ENCODE measurements at regions not wholly inside any gene's neighbourhood (a gene's known extent, or its start where the extent isn't known, plus 50 kb on each side); places are given as distances from the start of the nearest gene placed in this dataset.

DNA sequence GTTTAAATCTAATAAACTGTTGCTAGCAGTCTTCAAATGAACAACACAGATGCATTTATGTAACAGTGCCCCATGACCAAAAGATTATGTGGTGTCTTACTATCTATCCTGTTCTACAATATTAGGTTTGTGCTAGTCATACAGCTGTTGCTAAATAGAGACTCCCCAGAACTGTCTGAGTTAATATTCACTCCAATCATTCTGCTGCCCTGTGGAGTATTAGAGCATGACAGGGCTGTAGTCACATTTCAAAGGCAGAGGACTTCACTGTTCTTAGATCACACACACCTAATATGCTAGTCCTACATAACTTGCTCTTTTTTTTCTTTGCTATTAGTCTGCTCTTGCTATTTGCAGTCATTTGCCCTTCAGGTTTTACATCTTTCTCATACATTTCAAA lies 157.6 kb upstream of the MDGA2 start:
- TF ChIP-seq, protein P1, sequence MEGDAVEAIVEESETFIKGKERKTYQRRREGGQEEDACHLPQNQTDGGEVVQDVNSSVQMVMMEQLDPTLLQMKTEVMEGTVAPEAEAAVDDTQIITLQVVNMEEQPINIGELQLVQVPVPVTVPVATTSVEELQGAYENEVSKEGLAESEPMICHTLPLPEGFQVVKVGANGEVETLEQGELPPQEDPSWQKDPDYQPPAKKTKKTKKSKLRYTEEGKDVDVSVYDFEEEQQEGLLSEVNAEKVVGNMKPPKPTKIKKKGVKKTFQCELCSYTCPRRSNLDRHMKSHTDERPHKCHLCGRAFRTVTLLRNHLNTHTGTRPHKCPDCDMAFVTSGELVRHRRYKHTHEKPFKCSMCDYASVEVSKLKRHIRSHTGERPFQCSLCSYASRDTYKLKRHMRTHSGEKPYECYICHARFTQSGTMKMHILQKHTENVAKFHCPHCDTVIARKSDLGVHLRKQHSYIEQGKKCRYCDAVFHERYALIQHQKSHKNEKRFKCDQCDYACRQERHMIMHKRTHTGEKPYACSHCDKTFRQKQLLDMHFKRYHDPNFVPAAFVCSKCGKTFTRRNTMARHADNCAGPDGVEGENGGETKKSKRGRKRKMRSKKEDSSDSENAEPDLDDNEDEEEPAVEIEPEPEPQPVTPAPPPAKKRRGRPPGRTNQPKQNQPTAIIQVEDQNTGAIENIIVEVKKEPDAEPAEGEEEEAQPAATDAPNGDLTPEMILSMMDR (IDR thresholded peaks at IDR 0.05), result no peak
- no peak for DNase-seq
- Mint-ChIP-seq H3K27ac (no peak overlapping the region), H3K9me3 (peaks cover 0 to 6% (median 0%) of the 10 kb centered on the region in 7 donors), H3K27me3 (ENCODE audit: low read depth in 3 of 3) (no peaks in the 10 kb centered on the region), H3K4me3 (no peak overlapping the region), H3K36me3 (no peaks in the 10 kb centered on the region), H3K4me1 (no peaks in the 10 kb centered on the region)
- Histone ChIP-seq H3K4me3 (replicated peaks in 1 of 3; ENCODE audit: low read depth in 2 of 3, low read length in 3 of 3) (no peak overlapping the region), H3K36me3 (replicated peaks in 1 of 2; ENCODE audit: control insufficient read depth in 1 of 2, insufficient read depth in 2 of 2, low read length in 2 of 2) (no peaks in the 10 kb centered on the region), H3K9me3 (replicated peaks in 1 of 2; ENCODE audit: control insufficient read depth in 1 of 2, insufficient read depth in 1 of 2, low read length in 2 of 2) (no peaks in the 10 kb centered on the region), H3K79me2 (ENCODE audit: insufficient read depth, low read length) (no peaks in the 10 kb centered on the region), H2AFZ (ENCODE audit: insufficient read depth, low read depth, low read length, poor library complexity, severe bottlenecking) (no peak overlapping the region), H3K27me3 (ENCODE audit: control insufficient read depth in 2 of 2, insufficient read depth in 2 of 2, low read length in 2 of 2) (no peaks in the 10 kb centered on the region), H3K27ac (ENCODE audit: low read depth in 1 of 2, low read length in 2 of 2) (no peak overlapping the region), H3K4me1 (ENCODE audit: control insufficient read depth in 1 of 2, insufficient read depth in 2 of 2, low read length in 2 of 2) (no peaks in the 10 kb centered on the region), H3K4me2 (replicated peaks; ENCODE audit: extremely low read depth, low read length, poor library complexity, severe bottlenecking) (no peak overlapping the region), H3K9ac (ENCODE audit: insufficient read depth, low read length, poor library complexity, severe bottlenecking) (no peak overlapping the region), H4K20me1 (ENCODE audit: insufficient read depth, low read length) (no peaks in the 10 kb centered on the region)
- intact Hi-C loops (cut with micrococcal nuclease), result no loop called here

DNA sequence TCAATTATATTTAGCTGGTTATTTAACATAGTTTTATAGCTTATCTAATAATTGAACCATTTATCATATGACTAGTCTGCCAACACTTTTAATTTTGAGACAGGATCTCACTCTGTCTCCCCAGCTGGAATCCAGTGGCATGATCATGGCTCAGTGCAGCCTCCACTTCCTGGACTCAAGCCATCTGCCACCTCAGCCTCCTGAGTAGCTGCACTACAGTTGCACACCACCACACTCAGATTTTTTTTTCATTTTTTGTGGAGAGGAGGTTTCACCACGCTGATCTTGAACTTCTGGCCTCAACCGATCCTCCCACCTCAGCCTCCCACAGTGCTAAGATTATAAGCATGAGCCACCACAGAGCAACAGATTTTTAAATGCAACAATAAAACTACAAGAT lies 151.4 kb upstream of the MDGA2 start:
- WGBS (ENCODE audit: insufficient coverage), result no CpG with 5 or more reads among the region's 2 CpGs
- TF ChIP-seq, protein P1 (IDR thresholded peaks at IDR 0.05), result no peak
- peaks cover 0 to 9% (median 0%) of the 10 kb centered on the region in 7 donors for H3K9me3 Mint-ChIP-seq
- H3K4me2 ChIP-seq (replicated peaks; ENCODE audit: extremely low read depth, low read length, poor library complexity, severe bottlenecking), result no peak overlapping the region
- no peaks in the 10 kb centered on the region for H4K20me1 ChIP-seq (ENCODE audit: insufficient read depth, low read length)
- no peak overlapping the region for H3K4me3 ChIP-seq (replicated peaks in 1 of 3; ENCODE audit: low read depth in 2 of 3, low read length in 3 of 3)
- no peak overlapping the region for H2AFZ ChIP-seq (ENCODE audit: insufficient read depth, low read depth, low read length, poor library complexity, severe bottlenecking)
- H3K27me3 Mint-ChIP-seq (ENCODE audit: low read depth in 3 of 3), result peaks cover 0 to 3% (median 0%) of the 10 kb centered on the region in 3 donors
- no peaks in the 10 kb centered on the region for H3K36me3 Mint-ChIP-seq
- no peak overlapping the region for H3K27ac ChIP-seq (ENCODE audit: low read depth in 1 of 2, low read length in 2 of 2)
- H3K36me3 ChIP-seq (replicated peaks in 1 of 2; ENCODE audit: control insufficient read depth in 1 of 2, insufficient read depth in 2 of 2, low read length in 2 of 2), result no peaks in the 10 kb centered on the region
- H3K27ac Mint-ChIP-seq, result peak overlapping the region in 1 of 7 donors; percentile 12
- H3K4me1 Mint-ChIP-seq, result no peaks in the 10 kb centered on the region
- no peaks in the 10 kb centered on the region for H3K27me3 ChIP-seq (ENCODE audit: control insufficient read depth in 2 of 2, insufficient read depth in 2 of 2, low read length in 2 of 2)
- no peaks in the 10 kb centered on the region for H3K4me1 ChIP-seq (ENCODE audit: control insufficient read depth in 1 of 2, insufficient read depth in 2 of 2, low read length in 2 of 2)
- H3K79me2 ChIP-seq (ENCODE audit: insufficient read depth, low read length), result no peaks in the 10 kb centered on the region
- H3K9ac ChIP-seq (ENCODE audit: insufficient read depth, low read length, poor library complexity, severe bottlenecking), result no peak overlapping the region
- H3K4me3 Mint-ChIP-seq, result no peak overlapping the region
- DNase-seq, result no peak
- peaks cover under 1 to 8% of the 10 kb centered on the region in 2 donors for H3K9me3 ChIP-seq (replicated peaks in 1 of 2; ENCODE audit: control insufficient read depth in 1 of 2, insufficient read depth in 1 of 2, low read length in 2 of 2)
- intact Hi-C loops (cut with micrococcal nuclease), result no loop called here
